ENCODE measurements at regions not wholly inside any gene's neighbourhood (a gene's known extent, or its start where the extent isn't known, plus 50 kb on each side); places are given as distances from the start of the nearest gene placed in this dataset.

GRCh38 chr5:16992006-16992405 lies 55.9 kb upstream of the MYO10 start:
- POLR2A ChIA-PET, result no interaction called here
- Histone ChIP-seq H3K27ac (ENCODE audit: low read depth, low read length) (no peak overlapping the region), H3K27me3 (ENCODE audit: insufficient read depth, low read length) (no peaks in the 10 kb centered on the region), H3K9me3 (ENCODE audit: control insufficient read depth in 1 of 2, insufficient read depth in 1 of 2, low read depth in 1 of 2, low read length in 2 of 2) (no peaks in the 10 kb centered on the region), H3K9ac (ENCODE audit: low read length) (no peak overlapping the region), H2AFZ (ENCODE audit: low read depth, low read length, poor library complexity, severe bottlenecking) (no peak overlapping the region), H3K9me2 (ENCODE audit: insufficient read depth) (no peaks in the 10 kb centered on the region), H3K4me2 (ENCODE audit: low read length) (no peak overlapping the region), H3K79me2 (ENCODE audit: insufficient read depth, low read length) (no peaks in the 10 kb centered on the region), H4K20me1 (ENCODE audit: insufficient read depth) (no peaks in the 10 kb centered on the region), H3K4me3 (replicated peaks in 1 of 2; ENCODE audit: low read depth in 1 of 2, low read length in 2 of 2) (no peak overlapping the region), H3K4me1 (ENCODE audit: control insufficient read depth in 1 of 2, insufficient read depth in 2 of 2, low read length in 2 of 2) (peaks cover 0 to 5% of the 10 kb centered on the region in 2 experiments; a peak in 1 of 4 replicates), H3K36me3 (ENCODE audit: control insufficient read depth in 1 of 2, insufficient read depth in 2 of 2, low read length in 2 of 2) (no peaks in the 10 kb centered on the region)
- ATAC-seq (no peak), DNase-seq (ENCODE audit: low read depth, low spot score) (no peak)
- intact Hi-C loops (cut with micrococcal nuclease), result no loop called here
- TF ChIP-seq SP1 (IDR thresholded peaks at IDR 0.05; ENCODE audit: low read depth) (no peak), ELF1 (IDR thresholded peaks at IDR 0.05; ENCODE audit: borderline replicate concordance, low read depth) (no peak), CEBPB (IDR thresholded peaks at IDR 0.05; ENCODE audit: low read depth) (no peak), RAD21 (IDR thresholded peaks at IDR 0.05; ENCODE audit: low read depth) (no peak), POLR2A (IDR thresholded peaks at IDR 0.05; ENCODE audit: borderline replicate concordance, extremely low read depth, insufficient read depth, insufficient read length) (no peak), SRF (IDR thresholded peaks at IDR 0.05; ENCODE audit: low read depth) (no peak), CTCF (IDR thresholded peaks at IDR 0.05 in 2 of 3, conservative IDR thresholded peaks at IDR 0.05 in 1 of 3; ENCODE audit: borderline replicate concordance in 1 of 3, insufficient read depth in 1 of 3, low read depth in 2 of 3, low read length in 2 of 3) (no peak), EZH2phosphoT487 (IDR thresholded peaks at IDR 0.05; ENCODE audit: borderline replicate concordance) (no peak), CBX3 (IDR thresholded peaks at IDR 0.05; ENCODE audit: low read depth) (no peak), ZFX (IDR thresholded peaks at IDR 0.05) (no peak), TCF7L2 (IDR thresholded peaks at IDR 0.05; ENCODE audit: borderline replicate concordance, extremely low read depth, insufficient read depth, insufficient read length) (no peak), YY1 (IDR thresholded peaks at IDR 0.05; ENCODE audit: extremely low read depth, insufficient replicate concordance, low read depth, low read length) (no peak), SIN3A (IDR thresholded peaks at IDR 0.05; ENCODE audit: low read depth) (no peak), POLR2AphosphoS5 (IDR thresholded peaks at IDR 0.05; ENCODE audit: low read depth, low read length) (no peak), FOSL1 (IDR thresholded peaks at IDR 0.05; ENCODE audit: low read depth) (no peak), ZNF274 (IDR thresholded peaks at IDR 0.05; ENCODE audit: low read depth, low read length) (no peak), REST (IDR thresholded peaks at IDR 0.05; ENCODE audit: low read depth) (no peak)
- TF ChIP-seq, protein P1, sequence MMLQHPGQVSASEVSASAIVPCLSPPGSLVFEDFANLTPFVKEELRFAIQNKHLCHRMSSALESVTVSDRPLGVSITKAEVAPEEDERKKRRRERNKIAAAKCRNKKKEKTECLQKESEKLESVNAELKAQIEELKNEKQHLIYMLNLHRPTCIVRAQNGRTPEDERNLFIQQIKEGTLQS (IDR thresholded peaks at IDR 0.05), result no peak
- TF ChIP-seq, protein P2, sequence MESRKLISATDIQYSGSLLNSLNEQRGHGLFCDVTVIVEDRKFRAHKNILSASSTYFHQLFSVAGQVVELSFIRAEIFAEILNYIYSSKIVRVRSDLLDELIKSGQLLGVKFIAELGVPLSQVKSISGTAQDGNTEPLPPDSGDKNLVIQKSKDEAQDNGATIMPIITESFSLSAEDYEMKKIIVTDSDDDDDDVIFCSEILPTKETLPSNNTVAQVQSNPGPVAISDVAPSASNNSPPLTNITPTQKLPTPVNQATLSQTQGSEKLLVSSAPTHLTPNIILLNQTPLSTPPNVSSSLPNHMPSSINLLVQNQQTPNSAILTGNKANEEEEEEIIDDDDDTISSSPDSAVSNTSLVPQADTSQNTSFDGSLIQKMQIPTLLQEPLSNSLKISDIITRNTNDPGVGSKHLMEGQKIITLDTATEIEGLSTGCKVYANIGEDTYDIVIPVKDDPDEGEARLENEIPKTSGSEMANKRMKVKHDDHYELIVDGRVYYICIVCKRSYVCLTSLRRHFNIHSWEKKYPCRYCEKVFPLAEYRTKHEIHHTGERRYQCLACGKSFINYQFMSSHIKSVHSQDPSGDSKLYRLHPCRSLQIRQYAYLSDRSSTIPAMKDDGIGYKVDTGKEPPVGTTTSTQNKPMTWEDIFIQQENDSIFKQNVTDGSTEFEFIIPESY (IDR thresholded peaks at IDR 0.05; ENCODE audit: extremely low read depth, insufficient replicate concordance, low read length), result no peak
- TF ChIP-seq, protein P3, sequence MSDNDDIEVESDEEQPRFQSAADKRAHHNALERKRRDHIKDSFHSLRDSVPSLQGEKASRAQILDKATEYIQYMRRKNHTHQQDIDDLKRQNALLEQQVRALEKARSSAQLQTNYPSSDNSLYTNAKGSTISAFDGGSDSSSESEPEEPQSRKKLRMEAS (IDR thresholded peaks at IDR 0.05), result no peak
- CTCF ChIA-PET, result no interaction called here
- RAD21 ChIA-PET (ENCODE audit: low non-redundant PET in 1 of 2, low total read pairs in 2 of 2, uncharacterized antibody in 2 of 2, unreplicated experiment in 2 of 2), result no interaction called here
- no TSS peak for BruUV-seq (replicated peaks)
